Fibroblast of peridontal ligament (primary cell): ENCODE measurements at regions not wholly inside any gene's neighbourhood (a gene's known extent, or its start where the extent isn't known, plus 50 kb on each side); places are given as distances from the start of the nearest gene placed in this dataset.
A peak's percentile ranks its signal among the peaks of the same experiment; 100 is the strongest.

Experiments used
- DNase-seq: peaks from one replicate; pipeline ENCODE4 v3.0.0-alpha.2; 2010; ENCODE audit errors: extremely low read depth

- DNase-seq: no peak
These were observed 243.7 kb downstream of the SLC16A7 start for GRCh38 chr12:59839514-59839913.

GRCh38 chr12:59843260-59843843 is 247.5 kb downstream of the SLC16A7 start:
- DNase-seq: no peak

DNA sequence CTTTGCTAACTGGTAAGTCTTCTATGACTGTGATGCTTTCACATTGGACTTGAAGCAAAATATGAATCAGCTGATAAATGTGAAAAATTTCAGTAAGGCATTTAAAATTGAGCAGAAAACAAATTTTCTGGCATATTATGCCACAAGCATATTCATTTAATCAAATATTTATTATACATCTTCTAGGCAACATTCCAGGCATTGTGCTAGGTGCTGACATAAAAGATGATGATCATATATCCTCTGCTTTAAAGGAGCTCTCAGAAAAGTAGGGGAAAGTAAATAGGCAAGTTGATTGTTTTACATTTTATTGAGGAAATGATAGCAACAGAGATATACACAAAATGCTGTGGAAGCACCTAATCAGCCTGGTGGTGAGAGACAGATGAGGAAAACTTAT is 248.9 kb downstream of the SLC16A7 start:
- no peak for DNase-seq

- no peak for DNase-seq
These were observed 249.5 kb downstream of the SLC16A7 start for GRCh38 chr12:59845293-59845692.

GRCh38 chr12:59847127-59847526 is 251.3 kb downstream of the SLC16A7 start:
- no peak for DNase-seq

- no peak for DNase-seq
These were observed 254.4 kb downstream of the SLC16A7 start for GRCh38 chr12:59850268-59850667.

DNA sequence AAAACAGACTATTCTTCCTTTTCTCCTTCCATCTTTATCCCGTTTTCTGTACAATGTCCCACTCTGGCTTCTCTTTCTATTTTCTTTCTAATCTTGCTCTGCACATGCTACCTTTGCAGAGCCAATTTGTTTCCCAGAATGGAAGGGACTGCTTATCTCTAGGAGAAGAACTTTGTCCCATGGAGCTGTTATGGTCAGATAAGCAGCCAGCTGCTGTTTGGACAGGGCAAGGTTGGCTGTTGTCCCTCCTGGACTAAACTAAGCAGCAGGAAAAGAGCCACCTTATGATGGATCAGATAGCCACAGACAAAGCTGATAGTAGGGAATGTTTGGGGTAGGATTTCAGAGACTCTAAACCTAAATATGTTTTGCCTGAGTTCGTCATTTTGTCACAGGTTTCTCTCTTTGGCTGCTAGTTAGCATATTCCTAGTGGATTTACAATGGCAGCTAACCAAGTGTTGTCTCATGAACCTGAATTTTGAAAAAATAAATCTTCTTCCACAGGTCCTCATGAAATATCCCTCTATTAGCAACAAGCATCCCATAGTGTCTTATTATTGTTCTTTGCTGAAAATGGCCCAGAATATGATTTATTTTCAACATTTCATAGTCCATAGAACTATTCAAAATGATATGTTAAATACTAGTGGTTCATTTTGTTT is 262.8 kb downstream of the SLC16A7 start:
- no peak for DNase-seq

DNA sequence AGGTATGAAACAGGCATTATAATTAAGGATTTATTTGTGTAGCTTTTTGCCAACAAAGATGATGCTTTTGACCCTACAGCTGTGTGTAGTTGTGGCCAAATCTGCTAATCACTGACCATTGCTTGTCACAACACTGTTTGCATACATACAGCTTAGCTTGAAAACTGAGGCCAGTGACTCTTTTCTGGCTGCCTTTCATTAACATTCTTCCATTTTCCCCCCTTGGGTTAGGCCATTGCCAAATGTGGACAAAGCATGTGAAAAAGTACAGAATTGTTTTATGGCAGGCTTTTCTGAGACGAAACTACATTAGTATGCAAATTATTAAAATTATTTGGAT is 263.3 kb downstream of the SLC16A7 start:
- no peak for DNase-seq

GRCh38 chr12:59861635-59862034 is 265.8 kb downstream of the SLC16A7 start:
- DNase-seq: no peak

DNA sequence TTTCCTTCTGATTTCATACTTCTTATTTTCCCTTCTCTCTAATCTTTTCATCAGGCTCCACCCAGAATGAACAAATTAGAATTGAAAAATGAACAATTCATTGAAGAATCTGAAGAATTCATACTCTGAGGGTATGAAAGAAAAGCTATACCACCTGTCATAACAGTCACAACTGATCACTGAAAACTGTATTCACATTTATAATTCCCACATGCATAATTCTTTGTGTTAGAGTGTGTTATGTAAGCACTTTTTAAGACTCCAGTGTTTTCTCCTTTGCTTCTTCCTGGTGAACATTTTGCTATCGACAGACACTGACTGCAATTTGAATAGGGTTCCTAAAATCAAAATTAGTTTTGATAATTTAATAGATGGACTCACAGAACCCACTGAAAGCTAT is 271.2 kb downstream of the SLC16A7 start:
- DNase-seq: no peak

DNA sequence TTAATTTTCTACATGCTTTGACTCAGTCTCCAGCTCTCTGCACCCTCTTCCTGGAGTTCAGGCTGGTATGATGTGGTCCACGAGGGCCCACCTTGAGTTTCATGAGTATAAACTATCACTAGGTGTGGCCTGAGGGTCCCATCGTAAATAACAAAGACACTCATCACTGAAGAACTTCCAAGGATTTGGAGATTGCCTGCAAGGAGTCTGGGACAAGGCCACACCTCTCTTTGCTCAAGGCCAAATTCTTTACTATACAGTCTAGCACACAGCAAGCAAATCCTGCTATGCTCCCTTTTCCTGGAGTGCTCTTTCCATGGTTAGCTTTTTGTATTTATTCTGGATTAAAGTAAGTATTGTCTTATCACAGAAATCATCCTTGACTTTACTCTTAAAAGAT is 271.9 kb downstream of the SLC16A7 start:
- DNase-seq: no peak

DNA sequence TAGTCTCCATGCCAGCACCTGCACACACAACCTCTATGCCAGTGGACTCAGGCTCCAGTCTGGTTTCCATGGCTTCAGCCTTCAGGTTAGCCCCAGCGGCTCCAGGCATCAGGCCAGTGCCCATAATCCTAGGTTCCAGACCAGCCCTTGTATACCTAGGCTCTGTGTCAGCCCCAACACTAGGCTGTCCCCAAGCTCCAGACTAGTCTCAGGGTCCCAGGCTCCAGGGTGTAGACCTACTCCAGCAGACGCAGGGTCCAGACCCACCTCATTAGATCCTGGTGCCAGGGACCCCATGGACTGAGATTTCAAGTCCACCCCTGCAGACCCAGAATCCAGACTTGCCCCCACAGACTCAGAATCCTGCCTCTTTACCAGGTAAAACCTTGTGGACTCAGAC is 275.9 kb downstream of the SLC16A7 start:
- no peak for DNase-seq

- no peak for DNase-seq
These were observed 277.3 kb downstream of the SLC16A7 start for GRCh38 chr12:59873136-59873535.

DNA sequence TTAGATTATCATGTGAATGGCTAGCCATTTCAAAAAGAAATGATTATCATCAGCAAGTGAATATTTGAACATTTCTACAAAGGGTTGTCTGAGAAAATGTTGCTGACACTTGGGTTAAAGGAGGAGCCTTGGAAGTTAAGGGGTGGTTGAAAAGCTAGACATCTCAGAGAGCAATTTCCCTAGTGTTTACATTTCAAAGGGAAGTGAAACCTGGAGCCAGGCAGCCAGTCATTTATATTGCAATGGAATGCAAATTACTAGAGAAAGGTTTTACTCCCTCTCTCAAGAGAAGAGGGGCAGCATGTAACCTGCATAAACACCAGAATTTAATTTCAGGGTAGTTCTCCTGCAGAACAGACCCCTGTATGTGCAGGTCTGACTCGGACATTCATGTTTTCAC is 279.0 kb downstream of the SLC16A7 start:
- DNase-seq: no peak

GRCh38 chr12:59886131-59886733 is 290.4 kb downstream of the SLC16A7 start:
- no peak for DNase-seq

- DNase-seq: no peak
These were observed 291.3 kb downstream of the SLC16A7 start for GRCh38 chr12:59887178-59887577.

GRCh38 chr12:59890896-59891579 is 295.2 kb downstream of the SLC16A7 start:
- no peak for DNase-seq

DNA sequence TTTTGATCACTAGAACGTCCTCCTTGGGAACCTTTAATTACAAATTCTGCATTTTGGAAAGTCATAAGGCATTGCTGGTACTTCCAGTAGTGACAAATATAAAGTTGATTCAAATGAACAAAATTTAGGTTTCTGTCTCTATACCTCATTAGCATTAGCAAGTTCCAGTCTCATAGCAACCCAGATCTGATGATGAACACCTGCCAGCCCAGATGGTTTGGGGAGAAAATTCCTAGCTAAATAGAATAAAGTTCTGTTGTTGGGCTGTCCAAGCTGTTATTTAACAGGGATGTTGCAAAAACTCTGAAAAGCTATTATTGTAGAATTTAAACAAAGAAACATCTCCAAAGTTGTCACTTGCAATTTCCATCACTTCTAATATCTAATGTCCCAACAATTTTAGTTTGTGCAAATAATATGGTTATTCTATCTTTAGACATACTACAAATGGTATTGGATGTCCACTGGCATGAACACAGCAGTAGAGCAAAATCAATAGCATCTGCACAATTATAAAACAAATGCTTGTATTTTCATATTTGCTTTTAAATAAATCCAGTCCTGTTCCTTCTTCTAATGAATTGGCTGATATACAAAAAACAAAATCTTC is 299.4 kb downstream of the SLC16A7 start:
- no peak for DNase-seq

DNA sequence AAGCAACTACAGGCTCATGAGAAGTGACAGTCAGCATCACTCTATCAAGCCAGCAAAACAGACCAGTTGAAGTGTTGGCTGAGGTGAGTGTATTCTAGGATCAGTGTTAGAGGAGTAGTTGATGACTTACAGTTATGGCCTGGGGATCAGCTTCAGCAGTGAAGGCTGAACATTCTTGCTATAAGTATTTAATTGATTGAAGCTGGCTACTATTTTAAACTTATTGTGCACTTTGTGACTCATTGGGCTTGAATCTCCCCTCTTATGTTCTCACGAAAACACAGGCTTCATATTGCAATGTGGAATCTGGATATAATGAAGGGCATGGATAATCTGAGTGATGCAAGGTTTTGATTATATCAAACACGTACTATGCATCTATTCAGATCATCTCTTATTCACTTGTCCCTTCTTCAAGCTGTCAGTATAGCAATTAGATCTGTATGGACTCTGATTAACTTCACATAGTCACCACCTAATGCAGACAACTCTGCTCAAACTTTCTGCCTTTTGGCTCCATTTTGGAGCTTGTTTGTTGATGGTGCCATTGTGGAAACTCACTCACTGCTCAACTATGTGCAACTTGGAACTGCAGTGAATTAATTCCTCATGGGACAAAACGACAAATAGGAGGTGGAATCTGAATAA is 309.2 kb downstream of the SLC16A7 start:
- peak; percentile 2 for DNase-seq

DNA sequence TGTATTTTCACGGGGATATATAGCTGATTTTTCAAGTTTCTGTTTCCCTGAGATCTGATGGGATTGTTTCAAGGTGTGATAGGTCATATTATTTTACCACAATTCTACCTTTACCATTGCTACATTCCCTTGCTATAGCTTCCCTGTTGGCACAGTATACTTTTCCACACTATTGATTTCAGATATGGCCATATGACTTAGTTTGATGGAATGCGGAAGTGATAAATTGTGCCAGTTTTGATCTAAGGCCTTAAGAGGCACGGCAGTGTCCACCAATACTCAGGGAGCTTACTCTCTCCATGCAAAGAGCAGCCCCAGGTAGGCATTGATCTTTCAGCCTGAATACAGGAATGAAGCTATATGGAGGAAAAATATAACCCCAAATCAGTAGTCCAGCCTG is 315.7 kb downstream of the SLC16A7 start:
- no peak for DNase-seq

- no peak for DNase-seq
These were observed 321.2 kb downstream of the SLC16A7 start for GRCh38 chr12:59916988-59917387.

DNA sequence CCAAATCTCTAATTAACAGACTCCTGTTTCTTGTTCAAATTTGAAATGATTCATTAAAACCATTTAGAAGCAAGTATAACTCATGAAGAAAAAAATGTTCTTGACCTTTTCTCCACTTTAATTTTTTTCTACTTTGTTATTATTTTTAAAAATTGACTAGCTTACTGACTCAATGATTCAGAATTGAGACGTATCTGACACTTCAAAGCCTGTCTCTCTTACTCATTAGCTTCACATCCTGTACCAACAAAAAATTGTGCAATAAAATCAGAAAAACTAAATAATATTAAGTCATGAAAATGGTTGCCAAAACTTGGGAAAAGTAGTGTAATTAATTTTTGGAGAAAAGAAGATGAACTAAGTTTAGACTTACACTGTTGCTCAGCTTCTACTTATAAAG is 331.2 kb downstream of the SLC16A7 start:
- no peak for DNase-seq
